OCI-LY1 (cell line): ENCODE measurements at regions not wholly inside any gene's neighbourhood (a gene's known extent, or its start where the extent isn't known, plus 50 kb on each side); places are given as distances from the start of the nearest gene placed in this dataset.

Experiments
- EZH2 ChIP-seq: fragments of 200-600 bp; sonication (generic), shearing (Covaris generic); IDR thresholded peaks from 2 replicates; pipeline ENCODE4 v1.8.0; 2017; ENCODE audit warnings: borderline replicate concordance, mixed run types, mild to moderate bottlenecking, antibody characterized with exemption, low read length, moderate library complexity, mixed read lengths
- TF ChIP-seq, protein P1 (sequence below): fragments of 200-600 bp; sonication (generic), shearing (Covaris generic); IDR thresholded peaks from 2 replicates; pipeline ENCODE4 v1.5.1; 2017; ENCODE audit warnings: mild to moderate bottlenecking, antibody characterized with exemption, low read length, moderate library complexity, mixed read lengths

DNA sequence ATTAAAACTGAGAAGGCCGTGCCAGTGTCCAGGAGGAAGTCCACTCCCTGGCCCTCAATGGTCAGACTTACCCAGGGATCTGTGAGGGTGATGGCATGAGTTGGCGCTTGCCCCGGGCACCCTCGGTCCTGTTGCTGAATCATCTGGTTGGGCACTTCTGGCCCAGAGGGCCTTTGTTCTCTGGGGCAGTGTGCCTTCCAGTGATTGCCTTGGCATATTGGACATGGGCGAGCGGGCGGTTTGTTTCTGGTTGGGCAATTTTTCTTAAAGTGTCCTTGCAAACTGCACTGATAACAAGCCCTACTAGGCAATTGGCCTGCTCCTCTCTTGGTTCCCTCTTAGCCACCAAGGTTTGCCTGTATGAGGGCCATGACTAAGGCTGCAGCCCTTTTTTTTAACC lies 69.5 kb upstream of the ZDHHC17 start:
- TF ChIP-seq, protein P1, sequence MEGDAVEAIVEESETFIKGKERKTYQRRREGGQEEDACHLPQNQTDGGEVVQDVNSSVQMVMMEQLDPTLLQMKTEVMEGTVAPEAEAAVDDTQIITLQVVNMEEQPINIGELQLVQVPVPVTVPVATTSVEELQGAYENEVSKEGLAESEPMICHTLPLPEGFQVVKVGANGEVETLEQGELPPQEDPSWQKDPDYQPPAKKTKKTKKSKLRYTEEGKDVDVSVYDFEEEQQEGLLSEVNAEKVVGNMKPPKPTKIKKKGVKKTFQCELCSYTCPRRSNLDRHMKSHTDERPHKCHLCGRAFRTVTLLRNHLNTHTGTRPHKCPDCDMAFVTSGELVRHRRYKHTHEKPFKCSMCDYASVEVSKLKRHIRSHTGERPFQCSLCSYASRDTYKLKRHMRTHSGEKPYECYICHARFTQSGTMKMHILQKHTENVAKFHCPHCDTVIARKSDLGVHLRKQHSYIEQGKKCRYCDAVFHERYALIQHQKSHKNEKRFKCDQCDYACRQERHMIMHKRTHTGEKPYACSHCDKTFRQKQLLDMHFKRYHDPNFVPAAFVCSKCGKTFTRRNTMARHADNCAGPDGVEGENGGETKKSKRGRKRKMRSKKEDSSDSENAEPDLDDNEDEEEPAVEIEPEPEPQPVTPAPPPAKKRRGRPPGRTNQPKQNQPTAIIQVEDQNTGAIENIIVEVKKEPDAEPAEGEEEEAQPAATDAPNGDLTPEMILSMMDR = no peak
- TF ChIP-seq EZH2 = no peak
